NCI-H748 (cell line): ENCODE measurements at regions not wholly inside any gene's neighbourhood (a gene's known extent, or its start where the extent isn't known, plus 50 kb on each side); places are given as distances from the start of the nearest gene placed in this dataset.

Source experiments
- DNase-seq: peaks from one replicate; lab custom pipeline; 2025; ENCODE audit not compliant: unreplicated experiment; lab: John Stamatoyannopoulos, UW

- DNase-seq, result no peak
Measured at GRCh38 chr10:42971251-42971599, 105.6 kb upstream of the RET start.

GRCh38 chr10:42972946-42973345 is 103.9 kb upstream of the RET start:
- no peak for DNase-seq

- DNase-seq, result no peak
Measured at GRCh38 chr10:42973411-42973810, 103.5 kb upstream of the RET start.

GRCh38 chr10:42973870-42974692 is 102.8 kb upstream of the RET start:
- no peak for DNase-seq

- DNase-seq, result no peak
Measured at GRCh38 chr10:42974693-42975002, 102.2 kb upstream of the RET start.

- no peak for DNase-seq
Measured at GRCh38 chr10:42975005-42975493, 101.8 kb upstream of the RET start.

- DNase-seq, result no peak
Measured at GRCh38 chr10:42975558-42976340, 101.1 kb upstream of the RET start.

GRCh38 chr10:42976351-42977031 is 100.4 kb upstream of the RET start:
- DNase-seq, result no peak

GRCh38 chr10:42977032-42977416 is 99.8 kb upstream of the RET start:
- no peak for DNase-seq

- DNase-seq, result peak; percentile 51
Measured at GRCh38 chr10:42979181-42979580, 97.7 kb upstream of the RET start.

GRCh38 chr10:42979721-42980467 is 97.0 kb upstream of the RET start:
- DNase-seq, result peak; percentile 90

- no peak for DNase-seq
Measured at GRCh38 chr10:42980553-42981357, 96.1 kb upstream of the RET start.

- DNase-seq, result no peak
Measured at GRCh38 chr10:42981358-42982236, 95.3 kb upstream of the RET start.

GRCh38 chr10:42982891-42983506 is 93.9 kb upstream of the RET start:
- DNase-seq, result peak; percentile 0

- DNase-seq, result no peak
Measured at GRCh38 chr10:42983591-42983990, 93.3 kb upstream of the RET start.

GRCh38 chr10:42984035-42984610 is 92.7 kb upstream of the RET start:
- no peak for DNase-seq

- no peak for DNase-seq
Measured at GRCh38 chr10:42984761-42985325, 92.0 kb upstream of the RET start.
